COR-L47 (cell line): ENCODE measurements at regions not wholly inside any gene's neighbourhood (a gene's known extent, or its start where the extent isn't known, plus 50 kb on each side); places are given as distances from the start of the nearest gene placed in this dataset.
"Not testable (repeated sequence)": the region's sequence is repeated elsewhere in the genome, so short reads cannot be mapped to it uniquely, and the experiment has no call there.

Source experiments
- DNase-seq: peaks from one replicate; lab custom pipeline; 2025; lab: John Stamatoyannopoulos, UW

GRCh38 chr9:100714372-100715099 is 136.7 kb downstream of the CAVIN4 start:
- peak; percentile 55 for DNase-seq

- no peak for DNase-seq
These were observed 137.2 kb downstream of the CAVIN4 start for GRCh38 chr9:100715100-100715380.

GRCh38 chr9:100718717-100719116 is 140.8 kb downstream of the CAVIN4 start:
- DNase-seq: no peak

- no peak for DNase-seq
These were observed 143.0 kb downstream of the CAVIN4 start for GRCh38 chr9:100720922-100721321.

- DNase-seq: no peak
These were observed 147.0 kb downstream of the CAVIN4 start for GRCh38 chr9:100724886-100725285.

- DNase-seq: no peak
These were observed 147.5 kb downstream of the CAVIN4 start for GRCh38 chr9:100725371-100725770.

GRCh38 chr9:100729336-100729895 is 151.5 kb downstream of the CAVIN4 start:
- DNase-seq: no peak

- no peak for DNase-seq
These were observed 152.2 kb downstream of the CAVIN4 start for GRCh38 chr9:100730086-100730485.

- DNase-seq: no peak
These were observed 153.2 kb downstream of the CAVIN4 start for GRCh38 chr9:100731038-100731556.

- no peak for DNase-seq
These were observed 153.7 kb downstream of the CAVIN4 start for GRCh38 chr9:100731557-100731956.

- no peak for DNase-seq
These were observed 161.3 kb downstream of the CAVIN4 start for GRCh38 chr9:100739208-100739607.

GRCh38 chr9:100739666-100740065 is 161.8 kb downstream of the CAVIN4 start:
- no peak for DNase-seq

GRCh38 chr9:100748930-100749329 is 171.1 kb downstream of the CAVIN4 start:
- not testable (repeated sequence) for DNase-seq

- peak; percentile 94 for DNase-seq
These were observed 178.3 kb downstream of the CAVIN4 start for GRCh38 chr9:100756217-100756616.

- no peak for DNase-seq
These were observed 181.3 kb downstream of the CAVIN4 start for GRCh38 chr9:100759215-100759614.

GRCh38 chr9:100761276-100761802 is 183.5 kb downstream of the CAVIN4 start:
- no peak for DNase-seq

- no peak for DNase-seq
These were observed 196.4 kb downstream of the CAVIN4 start for GRCh38 chr9:100774326-100774725.

- no peak for DNase-seq
These were observed 197.1 kb downstream of the CAVIN4 start for GRCh38 chr9:100774962-100775361.

GRCh38 chr9:100775912-100776311 is 198.0 kb downstream of the CAVIN4 start:
- no peak for DNase-seq

GRCh38 chr9:100784755-100785154 is 206.9 kb downstream of the CAVIN4 start:
- DNase-seq: no peak

- DNase-seq: no peak
These were observed 208.1 kb downstream of the CAVIN4 start for GRCh38 chr9:100785946-100786345.

GRCh38 chr9:100794738-100795269 is 216.9 kb downstream of the CAVIN4 start:
- no peak for DNase-seq

- no peak for DNase-seq
These were observed 224.6 kb upstream of the PLPPR1 start for GRCh38 chr9:100803956-100804355.
